HEK293T (cell line): ENCODE measurements at regions not wholly inside any gene's neighbourhood (a gene's known extent, or its start where the extent isn't known, plus 50 kb on each side); places are given as distances from the start of the nearest gene placed in this dataset.

ENCODE experiments used
- BHLHE40 ChIP-seq: fragments of 450-650 bp; IDR thresholded peaks from 2 replicates; pipeline ENCODE4 v1.6.1; 2016; ENCODE audit warnings: mild to moderate bottlenecking, moderate library complexity, borderline replicate concordance
- ELF4 ChIP-seq: fragments of 450-650 bp; IDR thresholded peaks from 2 replicates; pipeline ENCODE4 v1.6.1; 2017; ENCODE audit warnings: antibody characterized with exemption
- FOXK2 ChIP-seq: fragments of 450-650 bp; IDR thresholded peaks from 2 replicates; pipeline ENCODE4 v1.6.1; 2016; ENCODE audit warnings: mild to moderate bottlenecking
- FOXM1 ChIP-seq: fragments of 450-650 bp; IDR thresholded peaks from 2 replicates; pipeline ENCODE4 v1.6.1; 2017; ENCODE audit warnings: mild to moderate bottlenecking, borderline replicate concordance
- HDGF ChIP-seq: fragments of 450-650 bp; IDR thresholded peaks from 2 replicates; pipeline ENCODE4 v1.6.1; 2017; ENCODE audit warnings: antibody characterized with exemption, borderline replicate concordance
- LEF1 ChIP-seq: fragments of 450-650 bp; IDR thresholded peaks from 2 replicates; pipeline ENCODE4 v1.6.1; 2017; ENCODE audit warnings: mild to moderate bottlenecking, borderline replicate concordance
- SP1 ChIP-seq: fragments of 450-650 bp; IDR thresholded peaks from 2 replicates; pipeline ENCODE4 v1.6.1; 2017
- SUZ12 ChIP-seq: fragments of 450-650 bp; IDR thresholded peaks from 2 replicates; pipeline ENCODE4 v1.6.1; 2016; ENCODE audit warnings: mild to moderate bottlenecking
- TARDBP ChIP-seq: fragments of 450-650 bp; IDR thresholded peaks from 2 replicates; pipeline ENCODE4 v1.6.1; 2016
- ZNF384 ChIP-seq: fragments of 450-650 bp; IDR thresholded peaks from 2 replicates; pipeline ENCODE4 v1.6.1; 2016
- TF ChIP-seq, protein P1 (sequence below): fragments of 450-650 bp; IDR thresholded peaks from 2 replicates; pipeline ENCODE4 v1.6.1; 2016

GRCh38 chr10:64275774-64276173, 754.6 kb downstream of the REEP3 start:
- TF ChIP-seq ZNF384, result no peak
- TF ChIP-seq, protein P1, sequence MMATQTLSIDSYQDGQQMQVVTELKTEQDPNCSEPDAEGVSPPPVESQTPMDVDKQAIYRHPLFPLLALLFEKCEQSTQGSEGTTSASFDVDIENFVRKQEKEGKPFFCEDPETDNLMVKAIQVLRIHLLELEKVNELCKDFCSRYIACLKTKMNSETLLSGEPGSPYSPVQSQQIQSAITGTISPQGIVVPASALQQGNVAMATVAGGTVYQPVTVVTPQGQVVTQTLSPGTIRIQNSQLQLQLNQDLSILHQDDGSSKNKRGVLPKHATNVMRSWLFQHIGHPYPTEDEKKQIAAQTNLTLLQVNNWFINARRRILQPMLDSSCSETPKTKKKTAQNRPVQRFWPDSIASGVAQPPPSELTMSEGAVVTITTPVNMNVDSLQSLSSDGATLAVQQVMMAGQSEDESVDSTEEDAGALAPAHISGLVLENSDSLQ, result no peak
- no peak for TF ChIP-seq SUZ12
- TF ChIP-seq LEF1, result no peak
- no peak for TF ChIP-seq ELF4
- TF ChIP-seq FOXK2, result no peak
- TF ChIP-seq TARDBP, result no peak
- no peak for TF ChIP-seq FOXM1
- no peak for TF ChIP-seq BHLHE40
- TF ChIP-seq HDGF, result no peak
- TF ChIP-seq SP1, result no peak
